Stomach (tissue), 8 donors: ENCODE measurements at regions not wholly inside any gene's neighbourhood (a gene's known extent, or its start where the extent isn't known, plus 50 kb on each side); places are given as distances from the start of the nearest gene placed in this dataset.
A peak's percentile ranks its signal among the peaks of the same experiment; 100 is the strongest.

Source experiments
- DNase-seq, 2 donors: peaks; one replicate each; pipeline versions ENCODE4 v3.0.0 to v3.0.0-alpha.2; 2013 to 2019
- H3K27ac ChIP-seq, 5 donors: fragments of 200-600 bp in 4 of 5; sonication (generic) in 4 of 5; one replicate each; pipeline ENCODE4 v1.5.1; 2013 to 2019; ENCODE audit warnings: mild to moderate bottlenecking in 1 of 5, moderate library complexity in 1 of 5
- H3K27me3 ChIP-seq, 3 donors: fragments of 200-600 bp; sonication (generic); one replicate each; pipeline ENCODE4 v1.5.1; 2017 to 2019; ENCODE audit warnings: mixed run types in 1 of 3
- H3K36me3 ChIP-seq, 4 donors: fragments of 200-600 bp; sonication (generic); 1 replicate in 3 of 4; 2 replicates in 1 of 4; pipeline ENCODE4 v1.5.1; 2016 to 2019
- H3K4me1 ChIP-seq, 4 donors: fragments of 200-600 bp; sonication (generic); one replicate each; pipeline ENCODE4 v1.5.1; 2016 to 2019
- H3K4me3 ChIP-seq, 4 donors: fragments of 200-600 bp; sonication (generic) in 3 of 4; one replicate each; pipeline ENCODE4 v1.5.1; 2016 to 2019; ENCODE audit warnings: mild to moderate bottlenecking in 1 of 4
- H3K9me3 ChIP-seq, 4 donors: fragments of 200-600 bp; sonication (generic); one replicate each; pipeline ENCODE4 v1.5.1; 2016 to 2019
- EP300 ChIP-seq: sonication (generic); formaldehyde crosslinking; IDR thresholded peaks from one replicate; pipeline ENCODE4 v1.6.1; 2017; ENCODE audit warnings: antibody characterized with exemption
- POLR2A ChIP-seq, 4 donors: fragments of 450-650 bp; IDR thresholded peaks; one replicate each; pipeline ENCODE4 v1.6.1; 2016; ENCODE audit warnings: antibody characterized with exemption in 4 of 4, control low read depth in 2 of 4, mild to moderate bottlenecking in 1 of 4, moderate library complexity in 1 of 4
- POLR2AphosphoS5 ChIP-seq, 3 donors: sonication (generic); formaldehyde crosslinking; IDR thresholded peaks; one replicate each; pipeline ENCODE4 v1.6.1; 2016; ENCODE audit warnings: antibody characterized with exemption in 3 of 3
- WGBS, 5 donors: extraction: QIAGEN DNeasy Blood & Tissue Kit in 3 of 5; methylation state at CpG; one replicate each; pipeline versions ENCODE4 v1.1.5 to v1.1.7; 2013 to 2018; 5-methylcytosine and 5-hydroxymethylcytosine counted together
- intact Hi-C: fragments of 100-400 bp; cut with DNase I; formaldehyde crosslinking; loops from one replicate; pipeline ENCODE4 v1.15.1; 2023; ENCODE audit warnings: low total_unique reads
- TF ChIP-seq, protein P1 (sequence below), 7 experiments: fragments of 450-650 bp in 4 of 7; fragments of 200-600 bp in 3 of 7; sonication (generic) in 3 of 7; IDR thresholded peaks; one replicate each; pipeline ENCODE4 v1.5.1; 2016 to 2019; ENCODE audit warnings: antibody characterized with exemption in 7 of 7, control low read depth in 2 of 7, mild to moderate bottlenecking in 1 of 7
- donor health status: healthy with polysubstance abuse.
- donor health status: Bipolar disorder and iron deficiency.
- donor health status: healthy.

DNA sequence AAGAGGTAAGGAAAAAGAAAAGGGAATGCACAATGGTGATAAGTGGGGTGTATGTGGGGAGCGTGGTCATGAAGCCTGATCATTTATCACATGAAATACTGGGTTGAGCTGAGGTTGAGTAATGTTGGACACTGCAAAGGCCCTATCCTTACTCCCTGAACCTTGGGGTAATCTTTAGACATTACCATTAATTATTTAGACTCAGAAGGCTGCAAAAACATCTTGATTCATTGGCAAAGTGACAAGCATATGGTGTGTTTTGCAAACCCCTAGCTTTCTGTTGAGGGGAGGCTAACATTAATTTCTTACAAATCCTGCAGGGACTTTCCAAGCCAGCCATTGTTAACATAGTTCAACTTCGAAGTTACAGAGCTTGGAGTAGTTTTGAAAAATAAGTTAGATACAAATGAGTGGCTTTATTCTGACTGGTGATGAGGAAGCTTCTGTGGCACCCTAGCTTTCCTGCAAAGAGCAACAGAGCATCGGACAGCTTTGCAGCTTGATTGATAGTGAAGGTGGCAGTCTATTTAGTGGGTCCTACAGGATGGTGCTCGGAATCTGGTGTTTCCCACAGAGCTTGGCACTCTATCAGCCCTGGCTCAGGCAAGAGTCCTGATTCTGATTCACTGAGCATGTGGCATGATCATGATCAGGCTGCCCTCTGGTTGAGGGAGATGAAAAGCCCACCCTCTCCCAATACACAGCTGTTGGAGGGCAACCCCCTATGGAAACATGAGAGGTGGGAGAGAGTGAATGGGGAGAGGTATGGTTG lies 153.7 kb upstream of the NPVF start:
- H3K4me3 ChIP-seq: no peak overlapping the region
- DNase-seq: peak in 1 of 2 donors; percentile 34
- intact Hi-C loops: no loop called here
- H3K27ac ChIP-seq: no peak overlapping the region
- no peak for TF ChIP-seq EP300
- no peak for TF ChIP-seq POLR2AphosphoS5 (IDR thresholded peaks at IDR 0.05)
- no peak for TF ChIP-seq POLR2A (IDR thresholded peaks at IDR 0.05)
- TF ChIP-seq, protein P1, sequence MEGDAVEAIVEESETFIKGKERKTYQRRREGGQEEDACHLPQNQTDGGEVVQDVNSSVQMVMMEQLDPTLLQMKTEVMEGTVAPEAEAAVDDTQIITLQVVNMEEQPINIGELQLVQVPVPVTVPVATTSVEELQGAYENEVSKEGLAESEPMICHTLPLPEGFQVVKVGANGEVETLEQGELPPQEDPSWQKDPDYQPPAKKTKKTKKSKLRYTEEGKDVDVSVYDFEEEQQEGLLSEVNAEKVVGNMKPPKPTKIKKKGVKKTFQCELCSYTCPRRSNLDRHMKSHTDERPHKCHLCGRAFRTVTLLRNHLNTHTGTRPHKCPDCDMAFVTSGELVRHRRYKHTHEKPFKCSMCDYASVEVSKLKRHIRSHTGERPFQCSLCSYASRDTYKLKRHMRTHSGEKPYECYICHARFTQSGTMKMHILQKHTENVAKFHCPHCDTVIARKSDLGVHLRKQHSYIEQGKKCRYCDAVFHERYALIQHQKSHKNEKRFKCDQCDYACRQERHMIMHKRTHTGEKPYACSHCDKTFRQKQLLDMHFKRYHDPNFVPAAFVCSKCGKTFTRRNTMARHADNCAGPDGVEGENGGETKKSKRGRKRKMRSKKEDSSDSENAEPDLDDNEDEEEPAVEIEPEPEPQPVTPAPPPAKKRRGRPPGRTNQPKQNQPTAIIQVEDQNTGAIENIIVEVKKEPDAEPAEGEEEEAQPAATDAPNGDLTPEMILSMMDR (IDR thresholded peaks at IDR 0.05): no peak
- no peaks in the 10 kb centered on the region for H3K27me3 ChIP-seq
- no peaks in the 10 kb centered on the region for H3K9me3 ChIP-seq
- peaks cover 0 to 48% (median 9%) of the 10 kb centered on the region in 4 donors for H3K4me1 ChIP-seq
- H3K36me3 ChIP-seq: no peaks in the 10 kb centered on the region
- WGBS, 5 donors: 43 to 68% (median 63%) methylated on average over 4 of the region's 4 CpGs

DNA sequence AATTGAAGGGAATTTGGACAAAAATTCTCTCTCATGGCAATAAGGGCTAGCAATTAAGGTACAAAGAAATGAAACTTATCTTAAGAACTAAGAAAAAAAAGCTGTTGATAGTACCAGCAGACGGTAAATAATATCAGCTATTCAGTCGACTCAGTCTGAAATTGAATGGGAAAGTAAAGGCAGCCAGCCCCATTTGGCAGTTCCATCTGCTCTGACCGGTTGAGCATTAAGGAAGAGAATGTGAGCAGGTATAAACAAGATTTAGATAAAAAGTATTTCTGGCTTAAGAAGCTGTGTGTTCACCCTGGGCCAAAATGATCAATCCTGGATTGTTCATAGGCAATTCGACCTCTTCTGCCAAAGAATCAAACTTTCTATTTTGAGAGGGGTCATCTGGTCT lies 154.6 kb upstream of the NPVF start:
- H3K27me3 ChIP-seq: no peaks in the 10 kb centered on the region
- no peaks in the 10 kb centered on the region for H3K9me3 ChIP-seq
- peak in 1 of 2 donors; percentile 58 for DNase-seq
- H3K4me3 ChIP-seq: no peak overlapping the region
- no peak overlapping the region for H3K27ac ChIP-seq
- intact Hi-C loops: no loop called here
- peaks cover 0 to 48% (median 9%) of the 10 kb centered on the region in 4 donors for H3K4me1 ChIP-seq
- no peak for TF ChIP-seq EP300
- TF ChIP-seq, protein P1 (IDR thresholded peaks at IDR 0.05): no peak
- TF ChIP-seq POLR2AphosphoS5 (IDR thresholded peaks at IDR 0.05): no peak
- no peak for TF ChIP-seq POLR2A (IDR thresholded peaks at IDR 0.05)
- WGBS, 5 donors: 26 to 45% (median 37%) methylated on average over 4 of the region's 4 CpGs
- no peaks in the 10 kb centered on the region for H3K36me3 ChIP-seq

DNA sequence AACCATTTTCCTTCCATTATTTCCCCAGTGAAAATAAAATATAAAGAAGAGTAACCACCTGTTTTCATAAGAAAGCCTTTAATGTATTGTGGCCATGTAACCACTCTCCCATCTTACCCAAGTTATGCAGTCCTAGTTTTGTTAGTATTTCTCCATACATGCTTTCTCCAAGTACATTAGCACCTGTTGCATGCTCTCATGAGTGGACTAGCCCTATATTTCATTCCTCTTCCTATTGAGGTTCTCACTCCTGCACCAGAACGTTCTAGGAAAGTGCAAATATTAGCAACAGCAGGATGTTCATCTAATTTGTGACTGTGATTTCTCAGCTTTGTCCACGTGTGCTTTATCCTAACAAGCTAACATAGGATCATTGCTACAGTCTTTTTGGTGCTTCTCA lies 155.1 kb upstream of the NPVF start:
- H3K4me3 ChIP-seq: no peak overlapping the region
- no peaks in the 10 kb centered on the region for H3K9me3 ChIP-seq
- H3K36me3 ChIP-seq: no peaks in the 10 kb centered on the region
- WGBS, 5 donors: 37 to 55% (median 44%) methylated on average over 2 of the region's 2 CpGs
- H3K27me3 ChIP-seq: no peaks in the 10 kb centered on the region
- H3K27ac ChIP-seq: no peak overlapping the region
- no peak for DNase-seq
- peaks cover 0 to 48% (median 9%) of the 10 kb centered on the region in 4 donors for H3K4me1 ChIP-seq
- intact Hi-C loops: no loop called here
- TF ChIP-seq, protein P1 (IDR thresholded peaks at IDR 0.05): no peak
- TF ChIP-seq POLR2AphosphoS5 (IDR thresholded peaks at IDR 0.05) (no peak), EP300 (no peak), POLR2A (IDR thresholded peaks at IDR 0.05) (no peak)

DNA sequence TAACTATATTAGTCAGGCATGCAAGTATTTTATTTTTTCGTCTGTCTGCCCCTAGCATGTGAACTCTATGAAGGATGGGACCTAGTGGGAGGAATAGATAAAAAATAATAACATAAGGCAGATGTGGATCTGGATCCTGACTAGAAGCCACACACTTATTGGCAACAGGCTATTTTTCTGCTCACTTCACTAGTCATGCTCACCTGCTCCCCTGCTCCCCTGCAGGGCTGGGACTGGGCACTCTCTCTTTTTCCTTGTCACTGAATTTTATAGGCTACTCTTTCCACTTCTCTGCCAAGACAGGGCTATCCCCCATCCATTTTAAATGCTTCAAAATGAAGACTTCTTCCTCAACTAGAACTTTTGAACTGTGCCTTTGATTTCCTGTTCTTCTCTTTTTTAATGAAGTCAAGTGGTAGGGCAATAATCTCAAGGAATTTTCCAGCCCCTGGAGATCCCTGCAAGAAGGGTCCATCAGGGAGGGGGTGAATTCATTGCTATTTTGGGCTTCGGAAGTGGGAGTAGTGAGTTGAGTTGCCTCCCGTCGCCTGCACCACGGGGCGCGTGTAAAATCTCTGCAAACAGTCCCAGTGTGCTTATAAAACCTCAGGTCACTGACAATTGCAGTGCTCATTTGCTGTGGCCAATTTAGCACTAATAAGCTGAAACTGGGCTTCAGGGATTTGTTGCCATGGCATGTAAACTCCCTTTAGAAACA lies 156.7 kb upstream of the NPVF start:
- Histone ChIP-seq H3K4me3 (no peak overlapping the region), H3K4me1 (peaks cover 0 to 58% (median 13%) of the 10 kb centered on the region in 4 donors), H3K36me3 (no peaks in the 10 kb centered on the region), H3K27me3 (no peaks in the 10 kb centered on the region), H3K27ac (peak overlapping the region in 1 of 5 donors; percentile 24), H3K9me3 (no peaks in the 10 kb centered on the region)
- 65 to 91% (median 68%) methylated on average over 7 of the region's 7 CpGs for WGBS, 5 donors
- TF ChIP-seq POLR2AphosphoS5 (IDR thresholded peaks at IDR 0.05): peak in 1 of 3 donors; percentile 27
- no peak for TF ChIP-seq EP300
- intact Hi-C loops: loop anchor here (5.0 kb wide), 1 partner anchor 123 kb away; no protein-coding TSS in a partner anchor
- peak in 1 of 2 donors; percentile 57 for DNase-seq
